Type B pancreatic cell (in vitro differentiated cells): ENCODE measurements at regions not wholly inside any gene's neighbourhood (a gene's known extent, or its start where the extent isn't known, plus 50 kb on each side); places are given as distances from the start of the nearest gene placed in this dataset.

ENCODE experiments used
- DNase-seq: peaks from one replicate; pipeline ENCODE4 v3.0.0; 2021; ENCODE audit warnings: mixed read lengths; ENCODE audit not compliant: unreplicated experiment; ENCODE audit errors: extremely low spot score
- H3K27ac Mint-ChIP-seq: 2 replicates; pipeline ENCODE4 v1.8.0; 2021; ENCODE audit warnings: mild to moderate bottlenecking, mixed read lengths
- H3K27me3 Mint-ChIP-seq: 2 replicates; pipeline ENCODE4 v1.8.0; 2021; ENCODE audit warnings: mixed read lengths
- H3K36me3 Mint-ChIP-seq: 2 replicates; pipeline ENCODE4 v1.8.0; 2021; ENCODE audit warnings: mixed read lengths
- H3K4me1 Mint-ChIP-seq: one replicate; pipeline ENCODE4 v1.8.0; 2021; ENCODE audit warnings: mixed read lengths; ENCODE audit not compliant: unreplicated experiment
- H3K4me3 Mint-ChIP-seq: 2 replicates; pipeline ENCODE4 v1.8.0; 2021; ENCODE audit warnings: mild to moderate bottlenecking, mixed read lengths
- H3K9me3 Mint-ChIP-seq: 2 replicates; pipeline ENCODE4 v1.8.0; 2021; ENCODE audit warnings: mixed read lengths
- TF ChIP-seq, protein P1 (sequence below): fragments of 200-600 bp; sonication (generic); conservative IDR thresholded peaks from 2 replicates; pipeline ENCODE4 v1.5.0; 2021; ENCODE audit warnings: antibody characterized with exemption, mild to moderate bottlenecking

DNA sequence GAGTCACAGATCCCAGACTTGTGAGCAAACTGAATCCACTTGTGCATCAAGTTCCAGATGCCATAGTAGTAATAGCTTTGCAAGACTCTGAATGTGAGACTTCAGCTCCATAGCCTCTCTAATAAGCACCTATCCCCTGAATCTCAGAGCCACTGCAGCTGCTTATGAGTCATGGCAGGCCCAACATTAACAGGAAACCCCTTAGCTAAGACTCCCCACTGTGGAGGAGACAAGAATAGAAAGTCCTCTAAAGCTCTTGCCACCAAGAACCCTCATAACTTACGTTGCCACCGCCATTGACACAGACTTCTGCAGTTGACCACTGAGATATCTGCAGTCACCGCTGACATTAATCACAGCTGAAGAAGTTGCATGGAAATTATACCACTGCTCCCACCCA is 62.9 kb upstream of the PDE3A start:
- DNase-seq: no peak
- H3K9me3 Mint-ChIP-seq: no peaks in the 10 kb centered on the region
- no peaks in the 10 kb centered on the region for H3K4me1 Mint-ChIP-seq
- H3K4me3 Mint-ChIP-seq: no peak overlapping the region
- no peak overlapping the region for H3K27ac Mint-ChIP-seq
- no peaks in the 10 kb centered on the region for H3K27me3 Mint-ChIP-seq
- no peaks in the 10 kb centered on the region for H3K36me3 Mint-ChIP-seq
- TF ChIP-seq, protein P1, sequence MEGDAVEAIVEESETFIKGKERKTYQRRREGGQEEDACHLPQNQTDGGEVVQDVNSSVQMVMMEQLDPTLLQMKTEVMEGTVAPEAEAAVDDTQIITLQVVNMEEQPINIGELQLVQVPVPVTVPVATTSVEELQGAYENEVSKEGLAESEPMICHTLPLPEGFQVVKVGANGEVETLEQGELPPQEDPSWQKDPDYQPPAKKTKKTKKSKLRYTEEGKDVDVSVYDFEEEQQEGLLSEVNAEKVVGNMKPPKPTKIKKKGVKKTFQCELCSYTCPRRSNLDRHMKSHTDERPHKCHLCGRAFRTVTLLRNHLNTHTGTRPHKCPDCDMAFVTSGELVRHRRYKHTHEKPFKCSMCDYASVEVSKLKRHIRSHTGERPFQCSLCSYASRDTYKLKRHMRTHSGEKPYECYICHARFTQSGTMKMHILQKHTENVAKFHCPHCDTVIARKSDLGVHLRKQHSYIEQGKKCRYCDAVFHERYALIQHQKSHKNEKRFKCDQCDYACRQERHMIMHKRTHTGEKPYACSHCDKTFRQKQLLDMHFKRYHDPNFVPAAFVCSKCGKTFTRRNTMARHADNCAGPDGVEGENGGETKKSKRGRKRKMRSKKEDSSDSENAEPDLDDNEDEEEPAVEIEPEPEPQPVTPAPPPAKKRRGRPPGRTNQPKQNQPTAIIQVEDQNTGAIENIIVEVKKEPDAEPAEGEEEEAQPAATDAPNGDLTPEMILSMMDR: no peak

DNA sequence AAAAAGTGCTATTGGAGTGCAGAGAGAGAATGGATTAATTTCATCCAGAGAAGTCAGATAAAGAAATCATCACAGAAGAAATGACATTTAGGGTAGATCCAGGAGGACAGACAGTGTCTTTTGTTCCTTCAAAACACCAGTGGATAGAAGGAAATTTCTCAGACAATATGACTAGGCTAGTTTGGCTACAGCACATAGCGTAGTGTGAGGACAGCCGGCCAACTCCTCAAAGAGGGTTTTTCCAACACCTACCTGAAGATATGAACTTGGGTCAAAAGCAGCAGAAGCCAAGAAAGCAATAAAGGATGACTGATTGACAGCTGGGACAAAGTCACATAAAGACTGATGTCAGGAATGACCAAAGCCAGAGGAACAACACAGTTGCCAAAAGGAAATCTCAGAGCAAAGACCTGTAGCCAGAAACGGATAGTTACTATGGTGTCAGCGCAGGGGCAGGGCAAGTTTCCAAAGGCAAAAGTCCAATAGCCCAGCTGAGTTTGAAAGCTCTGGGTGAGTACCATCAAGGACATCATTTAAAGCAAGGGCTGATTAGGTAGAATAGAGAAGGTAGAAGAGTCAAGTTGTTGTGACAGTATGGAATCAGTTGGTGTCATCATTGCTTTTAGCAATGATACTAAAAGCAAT is 58.7 kb upstream of the PDE3A start:
- no peak overlapping the region for H3K4me3 Mint-ChIP-seq
- no peak for DNase-seq
- H3K27me3 Mint-ChIP-seq: no peaks in the 10 kb centered on the region
- no peak overlapping the region for H3K27ac Mint-ChIP-seq
- TF ChIP-seq, protein P1: no peak
- no peaks in the 10 kb centered on the region for H3K36me3 Mint-ChIP-seq
- H3K4me1 Mint-ChIP-seq: no peaks in the 10 kb centered on the region
- H3K9me3 Mint-ChIP-seq: no peaks in the 10 kb centered on the region

DNA sequence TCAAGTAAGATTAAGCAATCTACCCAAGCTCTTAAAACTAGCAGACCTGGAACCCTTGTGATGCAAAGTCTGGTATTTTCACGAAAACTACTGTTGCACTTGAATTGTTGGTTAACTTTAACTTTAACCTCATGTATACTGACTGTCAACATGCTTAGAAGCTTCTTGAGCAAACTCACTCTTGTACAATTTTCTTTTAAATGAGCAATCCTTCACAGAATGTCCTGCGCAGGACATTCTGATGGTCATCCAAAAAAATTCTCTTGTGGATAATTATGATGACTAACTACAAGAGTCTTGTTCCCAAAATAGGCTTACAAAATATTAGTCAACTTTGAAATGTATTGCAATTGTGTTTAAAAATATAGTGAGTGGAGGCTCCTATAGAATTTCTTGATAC is 54.0 kb upstream of the PDE3A start:
- H3K4me1 Mint-ChIP-seq: no peaks in the 10 kb centered on the region
- no peaks in the 10 kb centered on the region for H3K9me3 Mint-ChIP-seq
- no peak overlapping the region for H3K27ac Mint-ChIP-seq
- TF ChIP-seq, protein P1: no peak
- no peak for DNase-seq
- H3K27me3 Mint-ChIP-seq: no peaks in the 10 kb centered on the region
- no peaks in the 10 kb centered on the region for H3K36me3 Mint-ChIP-seq
- H3K4me3 Mint-ChIP-seq: no peak overlapping the region

DNA sequence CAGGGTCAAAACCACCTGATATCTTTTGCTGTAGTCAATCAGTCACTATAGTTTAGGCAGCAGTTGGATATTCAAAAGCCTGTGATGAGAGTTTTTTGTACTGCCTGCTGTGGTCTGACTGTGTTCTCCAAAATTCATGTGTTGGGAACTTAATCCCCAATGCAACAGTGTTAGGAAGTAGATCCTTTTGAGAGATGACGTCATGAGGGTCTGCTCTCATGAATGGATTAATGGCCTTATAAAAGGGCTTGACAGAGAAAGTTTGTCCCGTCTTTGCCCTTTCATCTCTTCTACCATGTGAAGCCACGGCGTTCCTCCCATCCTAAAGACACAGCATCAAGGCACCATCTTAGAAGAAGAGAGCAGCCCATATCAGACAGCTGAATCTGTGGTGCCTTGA is 50.8 kb upstream of the PDE3A start:
- Mint-ChIP-seq H3K27ac (no peak overlapping the region), H3K9me3 (no peaks in the 10 kb centered on the region), H3K36me3 (no peaks in the 10 kb centered on the region), H3K4me1 (no peaks in the 10 kb centered on the region), H3K27me3 (no peaks in the 10 kb centered on the region), H3K4me3 (no peak overlapping the region)
- TF ChIP-seq, protein P1: no peak
- no peak for DNase-seq
